HG02852 (cell line): ENCODE measurements at regions not wholly inside any gene's neighbourhood (a gene's known extent, or its start where the extent isn't known, plus 50 kb on each side); places are given as distances from the start of the nearest gene placed in this dataset.
"Not testable (repeated sequence)": the region's sequence is repeated elsewhere in the genome, so short reads cannot be mapped to it uniquely, and the experiment has no call there.

ENCODE experiments used
- ATAC-seq: cut with Tn5 transposase; IDR thresholded peaks from one replicate; pipeline ENCODE4 v1.9.1; 2021; ENCODE audit warnings: mild to moderate bottlenecking, moderate library complexity; ENCODE audit not compliant: unreplicated experiment

- ATAC-seq: no peak
Measured at GRCh38 chr12:67892259-67893021, 96.8 kb upstream of the IFNG-AS1 start.

- ATAC-seq: no peak
Measured at GRCh38 chr12:67893022-67893580, 96.1 kb upstream of the IFNG-AS1 start.

- ATAC-seq: not testable (repeated sequence)
Measured at GRCh38 chr12:67900418-67900817, 88.8 kb upstream of the IFNG-AS1 start.

GRCh38 chr12:67909091-67909531, 80.1 kb upstream of the IFNG-AS1 start:
- no peak for ATAC-seq

GRCh38 chr12:67909681-67910080, 79.6 kb upstream of the IFNG-AS1 start:
- ATAC-seq: no peak

- no peak for ATAC-seq
Measured at GRCh38 chr12:67910360-67911274, 78.6 kb upstream of the IFNG-AS1 start.

GRCh38 chr12:67911275-67911600, 78.0 kb upstream of the IFNG-AS1 start:
- no peak for ATAC-seq

GRCh38 chr12:67911789-67912188, 77.5 kb upstream of the IFNG-AS1 start:
- ATAC-seq: no peak

GRCh38 chr12:67915335-67915851, 73.9 kb upstream of the IFNG-AS1 start:
- ATAC-seq: no peak

GRCh38 chr12:67916266-67916970, 72.8 kb upstream of the IFNG-AS1 start:
- ATAC-seq: no peak

- no peak for ATAC-seq
Measured at GRCh38 chr12:67917811-67918210, 71.4 kb upstream of the IFNG-AS1 start.

GRCh38 chr12:67918441-67918840, 70.8 kb upstream of the IFNG-AS1 start:
- no peak for ATAC-seq

- no peak for ATAC-seq
Measured at GRCh38 chr12:67919406-67919805, 69.8 kb upstream of the IFNG-AS1 start.

- ATAC-seq: no peak
Measured at GRCh38 chr12:67920413-67920812, 68.8 kb upstream of the IFNG-AS1 start.

- ATAC-seq: no peak
Measured at GRCh38 chr12:67921286-67921685, 68.0 kb upstream of the IFNG-AS1 start.

- no peak for ATAC-seq
Measured at GRCh38 chr12:67922245-67922644, 67.0 kb upstream of the IFNG-AS1 start.

- no peak for ATAC-seq
Measured at GRCh38 chr12:67925077-67925476, 64.2 kb upstream of the IFNG-AS1 start.

GRCh38 chr12:67925552-67925951, 63.7 kb upstream of the IFNG-AS1 start:
- ATAC-seq: no peak

- no peak for ATAC-seq
Measured at GRCh38 chr12:67926063-67926462, 63.2 kb upstream of the IFNG-AS1 start.

- ATAC-seq: no peak
Measured at GRCh38 chr12:67927324-67927723, 61.9 kb upstream of the IFNG-AS1 start.

- ATAC-seq: no peak
Measured at GRCh38 chr12:67927815-67928214, 61.4 kb upstream of the IFNG-AS1 start.
